Mucosa of descending colon (tissue), 3 donors: ENCODE measurements at regions not wholly inside any gene's neighbourhood (a gene's known extent, or its start where the extent isn't known, plus 50 kb on each side); places are given as distances from the start of the nearest gene placed in this dataset.

Experiments
- ATAC-seq: fragments of 200-7000 bp; cut with Tn5 transposase; one replicate; pipeline ENCODE4 v1.9.1; 2020; ENCODE audit warnings: mild to moderate bottlenecking, moderate library complexity
- DNase-seq, 3 donors: peaks; one replicate each; pipeline ENCODE4 v3.0.0-alpha.2; 2020
- H3K36me3 ChIP-seq: fragments of 200-600 bp; one replicate; pipeline ENCODE4 v1.8.0; 2021; ENCODE audit warnings: low read depth, mild to moderate bottlenecking
- H3K4me1 ChIP-seq: fragments of 200-600 bp; one replicate; pipeline ENCODE4 v1.8.0; 2021; ENCODE audit warnings: low read depth, mild to moderate bottlenecking
- H3K4me3 ChIP-seq: fragments of 200-600 bp; one replicate; pipeline ENCODE4 v1.8.0; 2021; ENCODE audit warnings: mild to moderate bottlenecking
- H3K9me3 ChIP-seq: fragments of 200-600 bp; one replicate; pipeline ENCODE4 v1.8.0; 2021; ENCODE audit warnings: mild to moderate bottlenecking
- intact Hi-C, 2 donors: fragments of 100-400 bp; cut with DNase I in 1 of 2; cut with micrococcal nuclease in 1 of 2; formaldehyde crosslinking; loops; one replicate each; pipeline versions ENCODE4 v1.11.0 to v1.11.1; 2022; cut with DNase I, micrococcal nuclease
- TF ChIP-seq, protein P1 (sequence below): fragments of 200-600 bp; IDR thresholded peaks from one replicate; pipeline ENCODE4 v1.8.0; 2022; ENCODE audit warnings: antibody characterized with exemption, mild to moderate bottlenecking
- donor health status: DM: no; HTN: no; CAD: no; lungs with moderate emphysema.
- donor health status: DM: no; HTN: no; CAD: no.
- donor health status: DM: no; HTN: yes; CAD: no.

DNA sequence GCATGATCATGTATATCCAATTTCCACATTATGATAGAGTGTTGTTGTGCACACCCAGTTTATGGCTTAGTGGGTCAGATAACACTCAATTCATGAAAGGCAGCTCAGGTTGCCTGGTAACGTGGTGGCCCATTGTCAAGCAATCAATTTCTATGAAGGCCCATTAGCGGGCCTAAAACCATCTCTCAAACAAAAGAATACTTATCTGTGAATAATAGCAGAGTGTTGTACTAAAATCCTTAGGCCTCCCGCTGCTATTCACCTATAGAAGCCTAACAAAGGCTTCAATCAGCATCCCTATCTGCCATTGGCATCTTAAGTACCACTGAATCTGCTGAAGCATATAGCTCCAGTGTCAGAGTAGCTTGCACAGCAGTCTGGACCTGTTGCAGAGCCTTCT lies 849.6 kb upstream of the POU3F4 start:
- H3K4me1 ChIP-seq, result no peaks in the 10 kb centered on the region
- no peaks in the 10 kb centered on the region for H3K36me3 ChIP-seq
- intact Hi-C loops, result no loop called here
- no peaks in the 10 kb centered on the region for H3K9me3 ChIP-seq
- H3K4me3 ChIP-seq, result no peak overlapping the region
- DNase-seq, result no peak
- no peak for ATAC-seq
- TF ChIP-seq, protein P1, sequence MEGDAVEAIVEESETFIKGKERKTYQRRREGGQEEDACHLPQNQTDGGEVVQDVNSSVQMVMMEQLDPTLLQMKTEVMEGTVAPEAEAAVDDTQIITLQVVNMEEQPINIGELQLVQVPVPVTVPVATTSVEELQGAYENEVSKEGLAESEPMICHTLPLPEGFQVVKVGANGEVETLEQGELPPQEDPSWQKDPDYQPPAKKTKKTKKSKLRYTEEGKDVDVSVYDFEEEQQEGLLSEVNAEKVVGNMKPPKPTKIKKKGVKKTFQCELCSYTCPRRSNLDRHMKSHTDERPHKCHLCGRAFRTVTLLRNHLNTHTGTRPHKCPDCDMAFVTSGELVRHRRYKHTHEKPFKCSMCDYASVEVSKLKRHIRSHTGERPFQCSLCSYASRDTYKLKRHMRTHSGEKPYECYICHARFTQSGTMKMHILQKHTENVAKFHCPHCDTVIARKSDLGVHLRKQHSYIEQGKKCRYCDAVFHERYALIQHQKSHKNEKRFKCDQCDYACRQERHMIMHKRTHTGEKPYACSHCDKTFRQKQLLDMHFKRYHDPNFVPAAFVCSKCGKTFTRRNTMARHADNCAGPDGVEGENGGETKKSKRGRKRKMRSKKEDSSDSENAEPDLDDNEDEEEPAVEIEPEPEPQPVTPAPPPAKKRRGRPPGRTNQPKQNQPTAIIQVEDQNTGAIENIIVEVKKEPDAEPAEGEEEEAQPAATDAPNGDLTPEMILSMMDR, result no peak

DNA sequence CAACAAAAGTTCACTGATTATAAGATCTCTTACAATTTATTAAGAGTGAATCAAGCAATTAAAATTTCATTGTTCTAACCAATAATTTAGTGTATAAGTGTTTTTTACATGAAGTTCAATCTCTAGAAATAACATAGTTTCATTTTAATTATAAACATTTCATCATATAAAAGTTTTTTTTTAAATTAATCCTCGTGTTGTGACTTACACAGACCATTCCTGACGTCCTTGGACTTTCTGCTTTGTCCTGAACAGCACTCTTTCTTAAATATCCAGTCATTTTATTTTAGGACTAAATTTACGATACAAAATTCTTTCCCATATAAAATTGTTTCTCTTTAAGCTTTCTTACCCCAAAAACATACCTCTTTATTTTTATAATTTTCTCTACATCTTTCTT lies 841.7 kb upstream of the POU3F4 start:
- H3K4me3 ChIP-seq, result no peak overlapping the region
- ATAC-seq, result no peak
- TF ChIP-seq, protein P1, result no peak
- H3K36me3 ChIP-seq, result no peaks in the 10 kb centered on the region
- H3K9me3 ChIP-seq, result no peaks in the 10 kb centered on the region
- H3K4me1 ChIP-seq, result no peaks in the 10 kb centered on the region
- DNase-seq, result no peak
- intact Hi-C loops, result no loop called here

DNA sequence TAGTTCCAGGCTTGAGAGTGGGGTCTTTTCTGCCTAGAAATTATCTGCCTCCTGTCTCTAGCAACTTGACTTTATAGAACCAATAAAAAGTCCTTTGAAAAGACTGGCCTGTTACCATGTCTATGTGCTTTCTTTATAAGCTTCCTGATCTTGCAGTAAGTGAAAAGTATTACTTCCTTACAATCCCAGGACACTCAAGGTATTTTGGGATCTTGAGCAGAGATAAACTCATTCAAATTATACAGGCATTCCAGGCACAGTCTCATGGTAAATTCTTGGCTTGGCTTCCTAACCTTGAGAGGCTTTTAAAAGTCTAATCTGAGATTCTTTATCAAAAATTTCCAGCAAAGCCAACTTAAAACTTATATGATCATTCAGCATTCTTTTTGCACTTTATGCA lies 833.0 kb upstream of the POU3F4 start:
- intact Hi-C loops, result no loop called here
- H3K9me3 ChIP-seq, result no peaks in the 10 kb centered on the region
- TF ChIP-seq, protein P1, result no peak
- DNase-seq (no peak), ATAC-seq (no peak)
- H3K4me1 ChIP-seq, result no peaks in the 10 kb centered on the region
- no peak overlapping the region for H3K4me3 ChIP-seq
- H3K36me3 ChIP-seq, result no peaks in the 10 kb centered on the region

DNA sequence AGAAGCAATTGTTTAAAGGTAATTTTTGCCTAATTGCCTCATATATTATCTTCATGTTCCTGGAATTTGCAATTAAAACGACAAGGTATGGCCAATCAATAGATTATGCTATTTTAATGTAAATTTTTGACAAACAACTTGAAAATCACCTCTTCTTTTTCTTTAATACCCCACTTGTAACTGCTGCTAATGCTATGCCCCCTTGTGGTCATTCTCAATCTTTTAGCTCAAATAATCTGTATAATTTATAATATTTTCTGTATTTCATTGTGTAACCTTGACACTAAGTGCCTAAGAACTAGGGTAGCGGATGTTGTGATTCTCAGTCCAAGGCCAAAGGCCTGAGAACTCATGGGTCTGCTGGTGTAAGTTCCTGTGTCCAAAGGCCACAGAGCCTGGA lies 831.7 kb upstream of the POU3F4 start:
- intact Hi-C loops, result no loop called here
- TF ChIP-seq, protein P1, result no peak
- ATAC-seq, result no peak
- Histone ChIP-seq H3K36me3 (no peaks in the 10 kb centered on the region), H3K4me3 (no peak overlapping the region), H3K9me3 (no peaks in the 10 kb centered on the region), H3K4me1 (no peaks in the 10 kb centered on the region)
- DNase-seq, result no peak

DNA sequence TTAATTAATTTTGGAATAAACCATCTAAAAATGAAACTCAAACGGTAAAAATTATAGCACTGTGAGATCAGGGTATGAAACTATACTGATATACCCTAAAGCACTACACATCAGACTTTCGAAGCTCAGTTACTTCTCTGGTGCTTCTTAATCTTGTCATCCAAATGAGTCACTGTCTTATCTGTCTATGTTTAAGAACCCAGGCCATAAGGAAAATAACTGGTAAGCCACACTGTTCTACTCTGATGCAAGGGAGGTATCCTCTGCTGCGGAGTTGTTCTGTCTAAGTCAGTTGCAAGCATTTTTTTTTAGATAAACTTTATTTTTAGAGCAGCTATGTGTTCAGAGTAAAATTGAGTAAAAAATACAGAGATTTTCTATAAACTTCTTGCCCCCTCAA lies 830.8 kb upstream of the POU3F4 start:
- intact Hi-C loops, result no loop called here
- TF ChIP-seq, protein P1, result no peak
- no peak for DNase-seq

DNA sequence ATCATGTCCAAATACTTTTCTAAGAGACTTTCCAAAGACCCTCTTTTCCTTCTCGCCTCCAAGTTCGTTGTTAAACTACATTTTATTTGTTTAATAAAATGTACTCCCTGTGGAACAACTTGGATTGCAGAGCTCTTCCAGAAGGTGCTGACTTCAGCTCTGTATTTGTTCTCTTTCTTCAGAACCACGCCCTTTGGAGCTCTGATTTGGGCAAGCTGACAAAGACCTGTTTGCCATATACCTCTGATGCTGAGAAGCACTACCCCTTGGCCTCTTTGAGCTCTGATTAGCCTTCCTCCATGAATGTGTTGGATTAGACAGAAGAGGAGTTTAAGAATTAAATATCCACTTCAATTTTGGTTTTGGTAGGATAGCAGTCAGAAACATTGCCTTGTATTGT lies 815.1 kb upstream of the POU3F4 start:
- Histone ChIP-seq H3K36me3 (no peaks in the 10 kb centered on the region), H3K4me1 (no peaks in the 10 kb centered on the region), H3K4me3 (no peak overlapping the region), H3K9me3 (no peaks in the 10 kb centered on the region)
- TF ChIP-seq, protein P1, result no peak
- ATAC-seq, result no peak
- DNase-seq, result no peak
- intact Hi-C loops, result no loop called here

More for the DNA sequence above, 830.8 kb upstream of the POU3F4 start:
- Histone ChIP-seq H3K9me3 (no peaks in the 10 kb centered on the region), H3K4me1 (no peaks in the 10 kb centered on the region), H3K4me3 (no peak overlapping the region), H3K36me3 (no peaks in the 10 kb centered on the region)
- no peak for ATAC-seq
